CD14-positive monocyte (primary cell): ENCODE measurements at regions not wholly inside any gene's neighbourhood (a gene's known extent, or its start where the extent isn't known, plus 50 kb on each side); places are given as distances from the start of the nearest gene placed in this dataset.

Experiments
- DNase-seq, 3 donors: peaks; one replicate each; pipeline ENCODE4 v3.0.0-alpha.2; 2011 to 2022
- H2AFZ ChIP-seq: 2 replicates; pipeline ENCODE4 v1.6.0; 2012; ENCODE audit warnings: mild to moderate bottlenecking, low read depth, low read length, inconsistent platforms; ENCODE audit not compliant: insufficient read depth, poor library complexity, severe bottlenecking
- H3K27ac ChIP-seq, 2 donors: 1 replicate in 1 of 2; 2 replicates in 1 of 2; pipeline ENCODE4 v1.5.1; 2012 to 2013; ENCODE audit warnings: low read length in 2 of 2, control low read depth in 1 of 2, inconsistent platforms in 1 of 2, low read depth in 1 of 2, mild to moderate bottlenecking in 1 of 2
- H3K27me3 ChIP-seq, 2 donors: one replicate each; pipeline versions ENCODE4 v1.6.0 to v1.6.1; 2011 to 2013; ENCODE audit warnings: low read length in 2 of 2; ENCODE audit not compliant: control insufficient read depth in 2 of 2, insufficient read depth in 2 of 2
- H3K36me3 ChIP-seq, 2 donors: replicated peaks in 1 of 2; 1 replicate in 1 of 2; 2 replicates in 1 of 2; pipeline versions ENCODE4 v1.5.1 to v1.6.1; 2012 to 2013; ENCODE audit warnings: low read length in 2 of 2, control low read depth in 1 of 2, inconsistent platforms in 1 of 2, mild to moderate bottlenecking in 1 of 2; ENCODE audit not compliant: insufficient read depth in 2 of 2, control insufficient read depth in 1 of 2
- H3K4me1 ChIP-seq, 2 donors: 1 replicate in 1 of 2; 2 replicates in 1 of 2; pipeline versions ENCODE4 v1.5.1 to v1.6.1; 2012 to 2013; ENCODE audit warnings: low read length in 2 of 2, control low read depth in 1 of 2, inconsistent platforms in 1 of 2, mild to moderate bottlenecking in 1 of 2, moderate library complexity in 1 of 2; ENCODE audit not compliant: insufficient read depth in 2 of 2, control insufficient read depth in 1 of 2
- H3K4me2 ChIP-seq: replicated peaks from 2 replicates; pipeline ENCODE3; 2012; ENCODE audit warnings: low read length, moderate library complexity, mild to moderate bottlenecking; ENCODE audit not compliant: poor library complexity, severe bottlenecking; ENCODE audit errors: extremely low read depth
- H3K4me3 ChIP-seq, 3 experiments: fragments of 200-600 bp in 1 of 3; sonication (generic) in 1 of 3; replicated peaks in 1 of 3; 1 replicate in 2 of 3; 2 replicates in 1 of 3; pipeline ENCODE4 v1.5.1; 2011 to 2013; ENCODE audit warnings: low read length in 3 of 3, mild to moderate bottlenecking in 3 of 3, control low read depth in 2 of 3, low read depth in 2 of 3, inconsistent platforms in 1 of 3, moderate library complexity in 1 of 3
- H3K79me2 ChIP-seq: 2 replicates; pipeline ENCODE4 v1.6.0; 2012; ENCODE audit warnings: mild to moderate bottlenecking, control low read depth, inconsistent platforms, low read length, moderate library complexity; ENCODE audit not compliant: insufficient read depth
- H3K9ac ChIP-seq: 2 replicates; pipeline ENCODE4 v1.6.0; 2017; ENCODE audit warnings: low read length, mild to moderate bottlenecking; ENCODE audit not compliant: insufficient read depth, poor library complexity, severe bottlenecking
- H3K9me3 ChIP-seq, 2 donors: replicated peaks in 1 of 2; 1 replicate in 1 of 2; 2 replicates in 1 of 2; pipeline versions ENCODE4 v1.5.1 to v1.6.1; 2012 to 2013; ENCODE audit warnings: low read length in 2 of 2, control low read depth in 1 of 2; ENCODE audit not compliant: control insufficient read depth in 1 of 2, insufficient read depth in 1 of 2
- H4K20me1 ChIP-seq: 2 replicates; pipeline ENCODE4 v1.6.0; 2012; ENCODE audit warnings: mild to moderate bottlenecking, low read length, control low read depth, moderate library complexity; ENCODE audit not compliant: insufficient read depth
- H3K27ac Mint-ChIP-seq, 7 donors: one replicate each; pipeline ENCODE4 v1.8.0; 2020; ENCODE audit warnings: mild to moderate bottlenecking in 7 of 7, mixed read lengths in 7 of 7, moderate library complexity in 6 of 7, inconsistent platforms in 2 of 7
- H3K27me3 Mint-ChIP-seq, 3 donors: one replicate each; pipeline ENCODE4 v1.8.0; 2021 to 2022; ENCODE audit warnings: low read depth in 3 of 3, mild to moderate bottlenecking in 3 of 3, mixed read lengths in 3 of 3, moderate library complexity in 3 of 3, inconsistent platforms in 1 of 3
- H3K36me3 Mint-ChIP-seq, 2 donors: one replicate each; pipeline ENCODE4 v1.8.0; 2020; ENCODE audit warnings: mixed read lengths in 2 of 2, inconsistent platforms in 1 of 2, mild to moderate bottlenecking in 1 of 2
- H3K4me1 Mint-ChIP-seq: one replicate; pipeline ENCODE4 v1.8.0; 2020; ENCODE audit warnings: mild to moderate bottlenecking, mixed read lengths
- H3K4me3 Mint-ChIP-seq, 2 donors: one replicate each; pipeline ENCODE4 v1.8.0; 2020; ENCODE audit warnings: mild to moderate bottlenecking in 2 of 2, mixed read lengths in 2 of 2, moderate library complexity in 1 of 2
- H3K9me3 Mint-ChIP-seq, 7 donors: one replicate each; pipeline ENCODE4 v1.8.0; 2020 to 2022; ENCODE audit warnings: mixed read lengths in 7 of 7, mild to moderate bottlenecking in 6 of 7, moderate library complexity in 6 of 7, inconsistent platforms in 2 of 7
- WGBS: methylation state at CpG from one replicate; pipeline ENCODE4 v1.1.5; 2013; ENCODE audit warnings: missing lambda C conversion rate; ENCODE audit not compliant: insufficient coverage; 5-methylcytosine and 5-hydroxymethylcytosine counted together
- intact Hi-C, 2 donors: fragments of 100-400 bp; cut with micrococcal nuclease; formaldehyde crosslinking; loops; one replicate each; pipeline versions ENCODE4 v1.15.0 to v1.15.1; 2023
- TF ChIP-seq, protein P1 (sequence below): fragments of 200-600 bp; IDR thresholded peaks from one replicate; pipeline ENCODE4 v1.8.0; 2022; ENCODE audit warnings: antibody characterized with exemption, mild to moderate bottlenecking

DNA sequence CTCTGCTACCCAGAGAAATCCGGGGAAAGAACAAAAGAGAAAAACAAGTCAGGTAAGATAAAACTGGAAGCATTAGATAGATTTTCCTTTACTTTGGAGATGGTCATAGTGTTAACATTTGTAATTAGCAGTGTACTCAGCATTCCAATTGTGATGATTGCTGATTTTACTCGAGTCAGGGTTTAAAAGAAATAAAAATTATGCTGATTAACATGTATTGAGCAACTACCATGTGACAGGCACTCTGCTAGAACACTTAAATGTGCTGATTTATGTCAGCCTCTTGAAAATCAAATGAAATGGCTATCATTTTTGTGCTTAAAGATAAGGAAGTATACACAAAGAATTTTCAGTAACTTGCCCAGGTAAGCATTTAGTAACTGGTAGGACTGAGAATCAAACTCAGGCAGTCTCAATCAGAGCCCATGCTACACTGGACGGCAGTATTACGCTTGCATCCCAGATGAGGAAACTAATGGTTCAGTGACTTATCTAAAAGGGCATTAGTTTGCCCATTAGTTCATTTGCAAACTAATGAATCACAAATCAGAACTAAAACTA is 735.1 kb upstream of the SORCS1 start:
- H3K79me2 ChIP-seq, result no peaks in the 10 kb centered on the region
- Mint-ChIP-seq H3K27me3 (peaks cover 0 to 3% (median 0%) of the 10 kb centered on the region in 3 donors), H3K36me3 (no peaks in the 10 kb centered on the region), H3K4me3 (no peak overlapping the region), H3K4me1 (no peaks in the 10 kb centered on the region), H3K27ac (no peak overlapping the region), H3K9me3 (no peaks in the 10 kb centered on the region)
- no peak for DNase-seq
- no peak overlapping the region for H3K9ac ChIP-seq
- no peaks in the 10 kb centered on the region for H3K4me1 ChIP-seq
- TF ChIP-seq, protein P1, sequence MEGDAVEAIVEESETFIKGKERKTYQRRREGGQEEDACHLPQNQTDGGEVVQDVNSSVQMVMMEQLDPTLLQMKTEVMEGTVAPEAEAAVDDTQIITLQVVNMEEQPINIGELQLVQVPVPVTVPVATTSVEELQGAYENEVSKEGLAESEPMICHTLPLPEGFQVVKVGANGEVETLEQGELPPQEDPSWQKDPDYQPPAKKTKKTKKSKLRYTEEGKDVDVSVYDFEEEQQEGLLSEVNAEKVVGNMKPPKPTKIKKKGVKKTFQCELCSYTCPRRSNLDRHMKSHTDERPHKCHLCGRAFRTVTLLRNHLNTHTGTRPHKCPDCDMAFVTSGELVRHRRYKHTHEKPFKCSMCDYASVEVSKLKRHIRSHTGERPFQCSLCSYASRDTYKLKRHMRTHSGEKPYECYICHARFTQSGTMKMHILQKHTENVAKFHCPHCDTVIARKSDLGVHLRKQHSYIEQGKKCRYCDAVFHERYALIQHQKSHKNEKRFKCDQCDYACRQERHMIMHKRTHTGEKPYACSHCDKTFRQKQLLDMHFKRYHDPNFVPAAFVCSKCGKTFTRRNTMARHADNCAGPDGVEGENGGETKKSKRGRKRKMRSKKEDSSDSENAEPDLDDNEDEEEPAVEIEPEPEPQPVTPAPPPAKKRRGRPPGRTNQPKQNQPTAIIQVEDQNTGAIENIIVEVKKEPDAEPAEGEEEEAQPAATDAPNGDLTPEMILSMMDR, result no peak
- H3K4me3 ChIP-seq, result no peak overlapping the region
- no peak overlapping the region for H3K27ac ChIP-seq
- no peaks in the 10 kb centered on the region for H4K20me1 ChIP-seq
- no peaks in the 10 kb centered on the region for H3K9me3 ChIP-seq
- no peak overlapping the region for H3K4me2 ChIP-seq
- no peak overlapping the region for H2AFZ ChIP-seq
- intact Hi-C loops, result no loop called here
- H3K36me3 ChIP-seq, result no peaks in the 10 kb centered on the region
- no peaks in the 10 kb centered on the region for H3K27me3 ChIP-seq
- 35% methylated on average over 2 of the region's 4 CpGs for WGBS

DNA sequence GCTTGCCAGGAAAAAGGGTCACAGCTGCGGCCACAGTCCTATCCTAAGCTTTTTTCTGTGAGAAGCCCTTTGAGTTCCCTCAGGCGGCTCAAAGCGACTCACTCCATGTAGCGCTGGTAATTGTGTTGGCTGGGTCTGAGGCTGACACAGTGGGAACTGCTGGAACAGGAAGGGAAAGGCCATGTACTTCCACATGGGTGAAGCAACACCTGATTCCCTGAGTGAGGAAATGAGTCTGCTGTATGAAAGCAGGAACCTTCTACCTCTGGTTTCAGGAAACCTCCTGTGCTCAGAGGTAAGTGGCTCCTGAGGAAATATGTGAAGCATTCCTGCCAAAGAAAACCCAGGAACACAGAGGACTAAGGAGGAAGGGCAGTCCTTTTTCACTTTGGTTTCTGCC is 734.6 kb upstream of the SORCS1 start:
- H3K36me3 Mint-ChIP-seq, result no peaks in the 10 kb centered on the region
- 94% methylated on average over 4 of the region's 4 CpGs for WGBS
- no peak for DNase-seq

More for the DNA sequence above, 734.6 kb upstream of the SORCS1 start:
- Histone ChIP-seq H3K36me3 (no peaks in the 10 kb centered on the region), H3K4me2 (no peak overlapping the region), H2AFZ (no peak overlapping the region), H3K79me2 (no peaks in the 10 kb centered on the region), H3K9ac (no peak overlapping the region), H3K4me1 (no peaks in the 10 kb centered on the region), H3K4me3 (no peak overlapping the region), H3K27ac (no peak overlapping the region), H4K20me1 (no peaks in the 10 kb centered on the region), H3K9me3 (no peaks in the 10 kb centered on the region), H3K27me3 (no peaks in the 10 kb centered on the region)
- Mint-ChIP-seq H3K4me3 (no peak overlapping the region), H3K27me3 (peaks cover 0 to 3% (median 0%) of the 10 kb centered on the region in 3 donors), H3K27ac (no peak overlapping the region), H3K9me3 (no peaks in the 10 kb centered on the region), H3K4me1 (no peaks in the 10 kb centered on the region)
- TF ChIP-seq, protein P1, result no peak
- intact Hi-C loops, result no loop called here
